Nephron progenitor cell (in vitro differentiated cells): ENCODE measurements at regions not wholly inside any gene's neighbourhood (a gene's known extent, or its start where the extent isn't known, plus 50 kb on each side); places are given as distances from the start of the nearest gene placed in this dataset.
"Not testable (repeated sequence)": the region's sequence is repeated elsewhere in the genome, so short reads cannot be mapped to it uniquely, and the experiment has no call there.

ENCODE experiments used
- DNase-seq: peaks from one replicate; pipeline ENCODE4 v3.0.0; 2021
- H3K27ac Mint-ChIP-seq: 2 replicates; pipeline ENCODE4 v1.8.0; 2021; ENCODE audit warnings: mild to moderate bottlenecking, moderate library complexity, mixed read lengths
- H3K27me3 Mint-ChIP-seq: 2 replicates; pipeline ENCODE4 v1.8.0; 2021; ENCODE audit warnings: mild to moderate bottlenecking, low read depth, mixed read lengths; ENCODE audit not compliant: poor library complexity
- H3K36me3 Mint-ChIP-seq: 2 replicates; pipeline ENCODE4 v1.8.0; 2021; ENCODE audit warnings: low read depth, mixed read lengths
- H3K4me1 Mint-ChIP-seq: 2 replicates; pipeline ENCODE4 v1.8.0; 2021; ENCODE audit warnings: mixed read lengths
- H3K4me3 Mint-ChIP-seq: 2 replicates; pipeline ENCODE4 v1.8.0; 2021; ENCODE audit warnings: mild to moderate bottlenecking, moderate library complexity, mixed read lengths
- H3K9me3 Mint-ChIP-seq: 2 replicates; pipeline ENCODE4 v1.8.0; 2021; ENCODE audit warnings: mild to moderate bottlenecking, moderate library complexity, mixed read lengths
- TF ChIP-seq, protein P1 (sequence below): fragments of 200-600 bp; sonication (generic); IDR thresholded peaks from 2 replicates; pipeline ENCODE4 v1.5.0; 2021; ENCODE audit warnings: antibody characterized with exemption

DNA sequence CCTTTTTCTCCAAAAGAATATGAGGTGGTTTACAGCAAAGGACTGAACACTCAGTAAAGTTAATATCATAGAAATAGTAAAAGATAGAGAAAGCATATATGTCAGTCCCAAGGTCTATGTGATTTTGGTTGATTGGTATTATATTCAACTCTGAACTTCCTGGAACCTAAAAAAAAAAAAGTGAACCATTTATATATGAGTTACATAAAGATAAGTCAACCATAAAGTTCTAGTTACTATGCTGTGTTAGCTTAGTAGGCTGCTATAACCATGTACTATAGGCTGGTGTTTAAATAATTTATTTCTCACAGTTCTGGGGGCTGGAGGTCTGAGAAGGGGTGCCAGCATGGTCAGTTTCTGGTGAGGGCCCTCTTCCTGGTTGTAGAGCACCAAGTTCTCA lies 475.6 kb downstream of the KLF12 start:
- no peaks in the 10 kb centered on the region for H3K4me1 Mint-ChIP-seq
- TF ChIP-seq, protein P1, sequence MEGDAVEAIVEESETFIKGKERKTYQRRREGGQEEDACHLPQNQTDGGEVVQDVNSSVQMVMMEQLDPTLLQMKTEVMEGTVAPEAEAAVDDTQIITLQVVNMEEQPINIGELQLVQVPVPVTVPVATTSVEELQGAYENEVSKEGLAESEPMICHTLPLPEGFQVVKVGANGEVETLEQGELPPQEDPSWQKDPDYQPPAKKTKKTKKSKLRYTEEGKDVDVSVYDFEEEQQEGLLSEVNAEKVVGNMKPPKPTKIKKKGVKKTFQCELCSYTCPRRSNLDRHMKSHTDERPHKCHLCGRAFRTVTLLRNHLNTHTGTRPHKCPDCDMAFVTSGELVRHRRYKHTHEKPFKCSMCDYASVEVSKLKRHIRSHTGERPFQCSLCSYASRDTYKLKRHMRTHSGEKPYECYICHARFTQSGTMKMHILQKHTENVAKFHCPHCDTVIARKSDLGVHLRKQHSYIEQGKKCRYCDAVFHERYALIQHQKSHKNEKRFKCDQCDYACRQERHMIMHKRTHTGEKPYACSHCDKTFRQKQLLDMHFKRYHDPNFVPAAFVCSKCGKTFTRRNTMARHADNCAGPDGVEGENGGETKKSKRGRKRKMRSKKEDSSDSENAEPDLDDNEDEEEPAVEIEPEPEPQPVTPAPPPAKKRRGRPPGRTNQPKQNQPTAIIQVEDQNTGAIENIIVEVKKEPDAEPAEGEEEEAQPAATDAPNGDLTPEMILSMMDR = no peak
- peaks cover 3% of the 10 kb centered on the region for H3K27me3 Mint-ChIP-seq
- no peaks in the 10 kb centered on the region for H3K36me3 Mint-ChIP-seq
- no peaks in the 10 kb centered on the region for H3K9me3 Mint-ChIP-seq
- H3K27ac Mint-ChIP-seq = no peak overlapping the region
- DNase-seq = no peak
- no peak overlapping the region for H3K4me3 Mint-ChIP-seq

DNA sequence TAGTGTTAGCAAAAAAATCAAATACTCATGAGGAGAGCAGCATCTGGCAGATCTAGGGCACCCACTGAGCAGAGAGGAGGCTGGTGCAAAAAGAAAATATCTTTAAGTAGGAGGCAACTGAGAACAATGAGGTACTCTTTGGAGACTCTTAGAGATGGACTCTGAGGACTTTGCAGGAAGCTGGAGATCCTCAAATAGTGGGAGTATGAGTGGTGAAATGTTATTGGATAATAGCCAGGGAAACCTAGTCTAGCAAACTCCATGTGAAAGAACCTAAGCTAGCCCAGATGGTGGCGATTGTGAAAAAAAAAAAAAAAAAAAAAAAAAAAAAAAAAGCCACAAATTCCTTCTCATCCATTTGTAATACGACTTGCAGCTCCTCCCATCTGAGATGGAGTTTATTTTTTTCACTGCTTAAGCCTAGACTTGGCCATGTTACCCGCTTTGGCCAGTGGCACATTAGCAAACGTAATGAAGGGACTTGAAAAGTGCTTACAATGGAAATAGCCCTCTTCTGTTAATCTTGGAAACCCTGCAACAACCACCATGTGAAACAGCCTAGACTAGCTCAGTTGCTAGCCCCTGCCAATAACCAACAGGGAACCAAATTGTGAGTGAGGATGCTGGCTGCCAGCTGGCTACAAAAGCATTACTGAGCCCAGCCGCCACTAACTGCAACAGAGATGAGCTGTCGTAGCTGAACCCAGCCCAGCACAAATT lies 476.2 kb downstream of the KLF12 start:
- TF ChIP-seq, protein P1 = no peak
- no peak overlapping the region for H3K27ac Mint-ChIP-seq
- no peaks in the 10 kb centered on the region for H3K27me3 Mint-ChIP-seq
- H3K4me1 Mint-ChIP-seq = no peaks in the 10 kb centered on the region
- H3K36me3 Mint-ChIP-seq = no peaks in the 10 kb centered on the region
- no peak for DNase-seq
- no peaks in the 10 kb centered on the region for H3K9me3 Mint-ChIP-seq
- H3K4me3 Mint-ChIP-seq = no peak overlapping the region

DNA sequence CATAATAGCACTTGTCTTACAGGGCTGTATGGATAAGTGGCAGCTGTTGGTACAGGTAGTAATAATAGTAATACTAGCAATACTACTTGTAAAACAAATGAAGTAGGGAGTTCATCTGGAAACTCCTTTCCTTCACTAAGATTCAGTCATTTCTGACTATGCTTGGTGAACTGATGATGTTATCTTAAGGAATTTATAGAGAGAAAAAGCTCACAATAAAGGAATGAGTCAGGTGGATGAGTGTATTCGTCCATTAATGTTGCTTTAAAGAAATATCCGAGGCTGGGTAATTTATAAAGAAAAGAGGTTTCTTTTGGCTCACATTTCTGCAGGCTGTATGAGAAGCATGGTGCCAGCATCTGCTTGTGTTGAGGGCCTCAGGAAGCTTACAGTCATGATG lies 477.3 kb downstream of the KLF12 start:
- Mint-ChIP-seq H3K36me3 (no peaks in the 10 kb centered on the region), H3K4me3 (no peak overlapping the region), H3K4me1 (no peaks in the 10 kb centered on the region)

DNA sequence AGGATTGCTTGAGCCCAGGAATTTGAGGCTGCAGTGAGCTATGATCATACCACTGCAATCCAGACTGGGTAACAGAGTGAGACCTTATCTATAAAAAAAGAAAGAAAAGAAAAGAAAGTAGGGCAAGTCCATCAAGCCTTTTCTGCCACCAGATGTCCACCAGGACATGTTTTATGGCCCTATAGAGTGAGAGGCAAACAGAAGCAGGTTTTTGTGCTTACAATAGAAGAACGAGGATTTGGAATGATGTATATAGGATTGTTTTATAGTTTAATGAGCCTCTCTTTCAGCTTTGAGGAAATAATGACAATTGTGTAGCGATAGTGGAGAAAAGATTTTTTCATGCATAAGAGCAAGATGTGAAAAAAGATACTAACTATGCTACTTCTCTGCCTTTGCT lies 480.5 kb downstream of the KLF12 start:
- H3K9me3 Mint-ChIP-seq = no peaks in the 10 kb centered on the region
- TF ChIP-seq, protein P1 = no peak
- no peak for DNase-seq
- no peak overlapping the region for H3K27ac Mint-ChIP-seq
- H3K4me1 Mint-ChIP-seq = no peaks in the 10 kb centered on the region
- H3K4me3 Mint-ChIP-seq = no peak overlapping the region
- H3K27me3 Mint-ChIP-seq = no peaks in the 10 kb centered on the region
- H3K36me3 Mint-ChIP-seq = no peaks in the 10 kb centered on the region

More for the DNA sequence above, 477.3 kb downstream of the KLF12 start:
- Mint-ChIP-seq H3K9me3 (no peaks in the 10 kb centered on the region), H3K27me3 (no peaks in the 10 kb centered on the region), H3K27ac (no peak overlapping the region)
- no peak for DNase-seq
- TF ChIP-seq, protein P1 = no peak

DNA sequence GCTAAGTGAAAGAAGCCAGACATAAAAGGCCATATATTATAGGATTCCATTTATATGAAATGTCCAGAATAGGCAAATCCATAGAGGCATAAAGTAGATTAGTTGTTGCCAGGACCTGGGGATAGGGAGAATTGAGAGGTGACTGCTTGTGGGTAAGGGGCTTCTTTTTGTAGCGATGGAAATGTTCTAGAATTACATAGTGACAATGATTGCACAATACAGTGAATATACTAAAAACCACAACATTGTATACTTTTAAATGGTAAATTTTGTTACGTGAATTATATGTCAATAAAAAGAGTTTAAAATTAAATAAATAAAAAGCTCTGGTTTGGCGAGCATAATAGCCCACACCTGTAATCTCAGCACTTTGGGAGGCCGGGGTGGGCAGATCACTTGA lies 486.8 kb downstream of the KLF12 start:
- no peaks in the 10 kb centered on the region for H3K36me3 Mint-ChIP-seq
- H3K9me3 Mint-ChIP-seq = peaks cover 9% of the 10 kb centered on the region
- H3K27ac Mint-ChIP-seq = no peak overlapping the region
- TF ChIP-seq, protein P1 = no peak
- no peaks in the 10 kb centered on the region for H3K4me1 Mint-ChIP-seq
- DNase-seq = no peak
- no peak overlapping the region for H3K4me3 Mint-ChIP-seq
- no peaks in the 10 kb centered on the region for H3K27me3 Mint-ChIP-seq

DNA sequence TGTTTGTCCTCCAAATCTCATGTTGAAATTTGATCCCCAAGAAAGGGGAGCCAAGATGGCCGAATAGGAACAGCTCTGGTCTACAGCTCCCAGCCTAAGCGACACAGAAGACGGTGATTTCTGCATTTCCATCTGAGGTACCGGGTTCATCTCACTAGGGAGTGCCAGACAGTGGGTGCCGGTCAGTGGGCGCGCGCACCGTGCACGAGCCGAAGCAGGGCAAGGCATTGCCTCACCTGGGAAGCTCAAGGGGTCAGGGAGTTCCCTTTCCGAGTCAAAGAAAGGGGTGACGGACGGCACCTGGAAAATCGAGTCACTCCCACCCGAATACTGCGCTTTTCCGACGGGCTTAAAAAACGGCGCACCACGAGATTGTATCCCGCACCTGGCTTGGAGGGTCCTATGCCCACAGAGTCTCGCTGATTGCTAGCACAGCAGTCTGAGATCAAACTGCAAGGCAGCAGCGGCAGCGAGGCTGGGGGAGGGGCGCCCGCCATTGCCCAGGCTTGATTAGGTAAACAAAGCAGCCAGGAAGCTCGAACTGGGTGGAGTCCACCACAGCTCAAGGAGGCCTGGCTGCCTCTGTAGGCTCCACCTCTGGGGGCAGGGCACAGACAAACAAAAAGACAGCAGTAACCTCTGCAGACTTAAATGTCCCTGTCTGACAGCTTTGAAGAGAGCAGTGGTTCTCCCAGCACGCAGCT lies 493.6 kb downstream of the KLF12 start:
- not testable (repeated sequence) for H3K27ac Mint-ChIP-seq, DNase-seq, H3K27me3 Mint-ChIP-seq, H3K4me1 Mint-ChIP-seq, H3K36me3 Mint-ChIP-seq, H3K4me3 Mint-ChIP-seq
- H3K9me3 Mint-ChIP-seq = peaks cover 19% of the 10 kb centered on the region
